SK-N-SH treated with all-trans-retinoic acid at 6 μM for 48 hours (cell line): ENCODE measurements at regions not wholly inside any gene's neighbourhood (a gene's known extent, or its start where the extent isn't known, plus 50 kb on each side); places are given as distances from the start of the nearest gene placed in this dataset.

Experiments
- ATAC-seq: fragments of 200-7000 bp; cut with Tn5 transposase; 3 replicates; pipeline ENCODE4 v1.9.1; 2020; ENCODE audit warnings: mild to moderate bottlenecking, moderate library complexity
- ARNTL ChIP-seq: fragments of 450-650 bp; formaldehyde crosslinking; IDR thresholded peaks from 2 replicates; pipeline ENCODE4 v1.5.0; 2020; ENCODE audit warnings: low read depth, mild to moderate bottlenecking, moderate library complexity, borderline replicate concordance
- BACH2 ChIP-seq: fragments of 250-450 bp; sonication (Bioruptor Pico); IDR thresholded peaks from 2 replicates; pipeline ENCODE4 v1.9.0; 2021; ENCODE audit warnings: mild to moderate bottlenecking, borderline replicate concordance
- CSDC2 ChIP-seq: fragments of 250-450 bp; sonication (Bioruptor Pico); IDR thresholded peaks from 2 replicates; pipeline ENCODE4 v1.5.0; 2020; ENCODE audit warnings: mild to moderate bottlenecking, moderate library complexity
- ESRRG ChIP-seq: fragments of 250-450 bp; sonication (Bioruptor Pico); IDR thresholded peaks from 2 replicates; pipeline ENCODE4 v1.6.1; 2021; ENCODE audit warnings: mild to moderate bottlenecking
- GLIS3 ChIP-seq: fragments of 250-450 bp; sonication (Bioruptor Pico); IDR thresholded peaks from 2 replicates; pipeline ENCODE4 v1.5.0; 2020; ENCODE audit warnings: mild to moderate bottlenecking, moderate library complexity
- ISL1 ChIP-seq: fragments of 250-450 bp; sonication (Bioruptor Pico); IDR thresholded peaks from 2 replicates; pipeline ENCODE4 v2.1.2; 2022; ENCODE audit warnings: mild to moderate bottlenecking, moderate library complexity
- OSR1 ChIP-seq: fragments of 250-450 bp; sonication (Bioruptor Pico); IDR thresholded peaks from 2 replicates; pipeline ENCODE4 v1.8.0; 2022; ENCODE audit warnings: moderate library complexity, mild to moderate bottlenecking, inconsistent platforms
- RARB ChIP-seq: fragments of 250-450 bp; sonication (Bioruptor Pico); IDR thresholded peaks from 2 replicates; pipeline ENCODE4 v1.8.0; 2021; ENCODE audit warnings: mild to moderate bottlenecking, moderate library complexity
- SNAI2 ChIP-seq: fragments of 250-450 bp; sonication (Bioruptor Pico); IDR thresholded peaks from 2 replicates; pipeline ENCODE4 v1.5.0; 2020; ENCODE audit warnings: mild to moderate bottlenecking, moderate library complexity
- TCF4 ChIP-seq: fragments of 250-450 bp; sonication (Bioruptor Pico); IDR thresholded peaks from 2 replicates; pipeline ENCODE4 v1.8.0; 2021; ENCODE audit warnings: mild to moderate bottlenecking, moderate library complexity, borderline replicate concordance
- TOX ChIP-seq: fragments of 250-450 bp; sonication (Bioruptor Pico); IDR thresholded peaks from 2 replicates; pipeline ENCODE4 v1.8.0; 2021; ENCODE audit warnings: mild to moderate bottlenecking, moderate library complexity, borderline replicate concordance
- ZC3H10 ChIP-seq: fragments of 250-450 bp; sonication (Bioruptor Pico); IDR thresholded peaks from 2 replicates; pipeline ENCODE4 v1.5.1; 2021; ENCODE audit warnings: mild to moderate bottlenecking, moderate library complexity
- ZFP3 ChIP-seq: fragments of 250-450 bp; sonication (Bioruptor Pico); IDR thresholded peaks from 2 replicates; pipeline ENCODE4 v1.5.0; 2020; ENCODE audit warnings: mild to moderate bottlenecking, moderate library complexity
- ZFP30 ChIP-seq: fragments of 450-650 bp; formaldehyde crosslinking; IDR thresholded peaks from 2 replicates; pipeline ENCODE4 v1.5.0; 2022; ENCODE audit warnings: mild to moderate bottlenecking, moderate library complexity
- ZNF565 ChIP-seq: fragments of 450-650 bp; formaldehyde crosslinking; conservative IDR thresholded peaks from 2 replicates; pipeline ENCODE4 v1.5.0; 2020; ENCODE audit warnings: low read depth, mild to moderate bottlenecking, moderate library complexity
- ZNF70 ChIP-seq: fragments of 450-650 bp; formaldehyde crosslinking; IDR thresholded peaks from 2 replicates; pipeline ENCODE4 v1.5.0; 2020; ENCODE audit warnings: mild to moderate bottlenecking, moderate library complexity
- ZNF8 ChIP-seq: fragments of 450-650 bp; formaldehyde crosslinking; IDR thresholded peaks from 2 replicates; pipeline ENCODE4 v1.5.0; 2020; ENCODE audit warnings: mild to moderate bottlenecking, moderate library complexity
- TF ChIP-seq, protein P1 (sequence below): fragments of 250-450 bp; sonication (Bioruptor Pico); IDR thresholded peaks from 2 replicates; pipeline ENCODE4 v1.5.1; 2020; ENCODE audit warnings: low read depth, mild to moderate bottlenecking, moderate library complexity
- TF ChIP-seq, protein P2 (sequence below): fragments of 250-450 bp; sonication (Bioruptor Pico); IDR thresholded peaks from 2 replicates; pipeline ENCODE4 v1.5.0; 2020; ENCODE audit warnings: mild to moderate bottlenecking, moderate library complexity
- TF ChIP-seq, protein P3 (sequence below): fragments of 250-450 bp; sonication (Bioruptor Pico); IDR thresholded peaks from 2 replicates; pipeline ENCODE4 v1.8.0; 2021; ENCODE audit warnings: low read depth, mild to moderate bottlenecking, moderate library complexity, borderline replicate concordance
- TF ChIP-seq, protein P4 (sequence below): fragments of 250-450 bp; sonication (Bioruptor Pico); IDR thresholded peaks from 2 replicates; pipeline ENCODE4 v1.5.1; 2021; ENCODE audit warnings: mild to moderate bottlenecking, moderate library complexity
- TF ChIP-seq, protein P5 (sequence below): fragments of 250-450 bp; sonication (Bioruptor Pico); IDR thresholded peaks from 2 replicates; pipeline ENCODE4 v1.8.0; 2020; ENCODE audit warnings: mild to moderate bottlenecking, moderate library complexity, borderline replicate concordance

DNA sequence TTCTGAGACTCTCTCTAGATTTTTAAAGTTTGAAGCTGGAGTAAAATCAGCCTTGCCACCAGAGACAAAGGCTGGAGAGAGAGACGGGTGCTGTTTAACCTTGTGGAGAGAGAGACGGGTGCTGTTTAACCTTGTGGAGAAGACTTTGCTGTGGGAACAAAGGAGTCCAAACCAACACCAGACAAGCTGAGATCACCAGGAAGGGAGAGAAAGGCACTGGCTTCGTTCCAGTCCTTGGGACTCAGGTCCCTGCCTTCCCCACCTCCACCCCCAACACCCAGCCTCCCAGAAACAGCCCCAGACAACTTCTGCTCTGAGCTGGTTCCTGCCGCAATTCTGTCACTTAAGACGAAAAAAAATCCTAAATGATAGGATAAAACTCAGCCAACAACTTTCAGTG is 1389.3 kb downstream of the AACS start:
- no peak for ATAC-seq
- TF ChIP-seq ZNF565 (CRISPR knock-in tag) (no peak), TOX (CRISPR knock-in tag) (no peak), OSR1 (CRISPR knock-in tag) (no peak)

DNA sequence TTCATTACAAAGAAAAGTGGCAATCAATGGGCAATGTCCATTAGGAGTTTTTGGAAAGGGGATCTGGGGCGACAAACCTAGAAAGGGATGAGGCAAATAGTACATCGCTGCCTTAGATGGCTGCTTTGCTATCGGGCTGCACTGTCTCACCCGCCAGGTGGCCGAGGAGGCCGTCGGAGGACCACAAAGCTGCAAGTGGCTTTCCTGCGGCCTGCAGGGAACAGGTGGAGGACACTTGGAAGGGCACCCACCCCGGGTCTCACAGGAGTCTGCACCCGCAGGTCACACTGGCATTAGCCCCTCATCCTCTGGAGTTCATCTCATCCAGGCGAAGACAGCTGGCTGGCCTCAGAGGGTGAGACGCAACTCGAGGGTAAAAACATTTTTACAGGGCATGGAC is 1392.5 kb downstream of the AACS start:
- no peak for ATAC-seq
- TF ChIP-seq, protein P1, sequence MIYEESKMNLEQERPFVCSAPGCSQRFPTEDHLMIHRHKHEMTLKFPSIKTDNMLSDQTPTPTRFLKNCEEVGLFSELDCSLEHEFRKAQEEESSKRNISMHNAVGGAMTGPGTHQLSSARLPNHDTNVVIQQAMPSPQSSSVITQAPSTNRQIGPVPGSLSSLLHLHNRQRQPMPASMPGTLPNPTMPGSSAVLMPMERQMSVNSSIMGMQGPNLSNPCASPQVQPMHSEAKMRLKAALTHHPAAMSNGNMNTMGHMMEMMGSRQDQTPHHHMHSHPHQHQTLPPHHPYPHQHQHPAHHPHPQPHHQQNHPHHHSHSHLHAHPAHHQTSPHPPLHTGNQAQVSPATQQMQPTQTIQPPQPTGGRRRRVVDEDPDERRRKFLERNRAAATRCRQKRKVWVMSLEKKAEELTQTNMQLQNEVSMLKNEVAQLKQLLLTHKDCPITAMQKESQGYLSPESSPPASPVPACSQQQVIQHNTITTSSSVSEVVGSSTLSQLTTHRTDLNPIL (CRISPR knock-in tag) = no peak
- TF ChIP-seq ZFP30 (CRISPR knock-in tag) = no peak
- TF ChIP-seq ZC3H10 (CRISPR knock-in tag) = no peak
- TF ChIP-seq, protein P2, sequence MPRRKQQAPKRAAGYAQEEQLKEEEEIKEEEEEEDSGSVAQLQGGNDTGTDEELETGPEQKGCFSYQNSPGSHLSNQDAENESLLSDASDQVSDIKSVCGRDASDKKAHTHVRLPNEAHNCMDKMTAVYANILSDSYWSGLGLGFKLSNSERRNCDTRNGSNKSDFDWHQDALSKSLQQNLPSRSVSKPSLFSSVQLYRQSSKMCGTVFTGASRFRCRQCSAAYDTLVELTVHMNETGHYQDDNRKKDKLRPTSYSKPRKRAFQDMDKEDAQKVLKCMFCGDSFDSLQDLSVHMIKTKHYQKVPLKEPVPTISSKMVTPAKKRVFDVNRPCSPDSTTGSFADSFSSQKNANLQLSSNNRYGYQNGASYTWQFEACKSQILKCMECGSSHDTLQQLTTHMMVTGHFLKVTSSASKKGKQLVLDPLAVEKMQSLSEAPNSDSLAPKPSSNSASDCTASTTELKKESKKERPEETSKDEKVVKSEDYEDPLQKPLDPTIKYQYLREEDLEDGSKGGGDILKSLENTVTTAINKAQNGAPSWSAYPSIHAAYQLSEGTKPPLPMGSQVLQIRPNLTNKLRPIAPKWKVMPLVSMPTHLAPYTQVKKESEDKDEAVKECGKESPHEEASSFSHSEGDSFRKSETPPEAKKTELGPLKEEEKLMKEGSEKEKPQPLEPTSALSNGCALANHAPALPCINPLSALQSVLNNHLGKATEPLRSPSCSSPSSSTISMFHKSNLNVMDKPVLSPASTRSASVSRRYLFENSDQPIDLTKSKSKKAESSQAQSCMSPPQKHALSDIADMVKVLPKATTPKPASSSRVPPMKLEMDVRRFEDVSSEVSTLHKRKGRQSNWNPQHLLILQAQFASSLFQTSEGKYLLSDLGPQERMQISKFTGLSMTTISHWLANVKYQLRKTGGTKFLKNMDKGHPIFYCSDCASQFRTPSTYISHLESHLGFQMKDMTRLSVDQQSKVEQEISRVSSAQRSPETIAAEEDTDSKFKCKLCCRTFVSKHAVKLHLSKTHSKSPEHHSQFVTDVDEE (CRISPR knock-in tag) = no peak
- TF ChIP-seq GLIS3 (CRISPR knock-in tag) = no peak
- no peak for TF ChIP-seq OSR1 (CRISPR knock-in tag)
- no peak for TF ChIP-seq ZNF8 (CRISPR knock-in tag)
- TF ChIP-seq CSDC2 = no peak
- TF ChIP-seq ESRRG (CRISPR knock-in tag) = no peak
- no peak for TF ChIP-seq SNAI2 (CRISPR knock-in tag)
- TF ChIP-seq TCF4 = no peak
- TF ChIP-seq RARB (CRISPR knock-in tag) = no peak
- TF ChIP-seq, protein P3, sequence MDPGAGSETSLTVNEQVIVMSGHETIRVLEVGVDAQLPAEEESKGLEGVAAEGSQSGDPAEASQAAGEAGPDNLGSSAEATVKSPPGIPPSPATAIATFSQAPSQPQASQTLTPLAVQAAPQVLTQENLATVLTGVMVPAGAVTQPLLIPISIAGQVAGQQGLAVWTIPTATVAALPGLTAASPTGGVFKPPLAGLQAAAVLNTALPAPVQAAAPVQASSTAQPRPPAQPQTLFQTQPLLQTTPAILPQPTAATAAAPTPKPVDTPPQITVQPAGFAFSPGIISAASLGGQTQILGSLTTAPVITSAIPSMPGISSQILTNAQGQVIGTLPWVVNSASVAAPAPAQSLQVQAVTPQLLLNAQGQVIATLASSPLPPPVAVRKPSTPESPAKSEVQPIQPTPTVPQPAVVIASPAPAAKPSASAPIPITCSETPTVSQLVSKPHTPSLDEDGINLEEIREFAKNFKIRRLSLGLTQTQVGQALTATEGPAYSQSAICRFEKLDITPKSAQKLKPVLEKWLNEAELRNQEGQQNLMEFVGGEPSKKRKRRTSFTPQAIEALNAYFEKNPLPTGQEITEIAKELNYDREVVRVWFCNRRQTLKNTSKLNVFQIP (CRISPR knock-in tag) = no peak
- no peak for TF ChIP-seq ZNF70 (CRISPR knock-in tag)
- no peak for TF ChIP-seq ARNTL (CRISPR knock-in tag)

DNA sequence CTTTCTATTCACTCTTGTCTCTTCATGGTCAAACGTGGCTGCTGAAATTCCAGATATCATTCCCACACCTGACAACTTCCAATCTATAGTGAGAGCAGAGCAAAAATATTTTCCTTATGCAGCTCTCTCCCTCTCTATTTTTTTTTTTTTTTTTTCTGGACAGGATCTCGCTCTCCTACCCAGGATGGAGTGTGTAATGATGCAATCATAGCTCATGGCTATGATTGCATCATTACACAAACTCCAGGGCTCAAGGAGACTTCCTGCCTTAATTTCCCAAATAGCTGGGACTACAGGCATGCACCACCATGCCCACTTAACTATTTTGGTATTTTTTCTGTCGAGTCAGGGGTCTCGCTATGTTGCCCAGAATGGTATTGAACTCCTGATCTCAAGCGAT is 1398.9 kb downstream of the AACS start:
- no peak for ATAC-seq
- no peak for TF ChIP-seq TCF4
- TF ChIP-seq, protein P4, sequence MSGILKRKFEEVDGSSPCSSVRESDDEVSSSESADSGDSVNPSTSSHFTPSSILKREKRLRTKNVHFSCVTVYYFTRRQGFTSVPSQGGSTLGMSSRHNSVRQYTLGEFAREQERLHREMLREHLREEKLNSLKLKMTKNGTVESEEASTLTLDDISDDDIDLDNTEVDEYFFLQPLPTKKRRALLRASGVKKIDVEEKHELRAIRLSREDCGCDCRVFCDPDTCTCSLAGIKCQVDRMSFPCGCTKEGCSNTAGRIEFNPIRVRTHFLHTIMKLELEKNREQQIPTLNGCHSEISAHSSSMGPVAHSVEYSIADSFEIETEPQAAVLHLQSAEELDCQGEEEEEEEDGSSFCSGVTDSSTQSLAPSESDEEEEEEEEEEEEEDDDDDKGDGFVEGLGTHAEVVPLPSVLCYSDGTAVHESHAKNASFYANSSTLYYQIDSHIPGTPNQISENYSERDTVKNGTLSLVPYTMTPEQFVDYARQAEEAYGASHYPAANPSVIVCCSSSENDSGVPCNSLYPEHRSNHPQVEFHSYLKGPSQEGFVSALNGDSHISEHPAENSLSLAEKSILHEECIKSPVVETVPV (CRISPR knock-in tag) = no peak
- TF ChIP-seq ZFP30 (CRISPR knock-in tag) = no peak
- no peak for TF ChIP-seq OSR1 (CRISPR knock-in tag)
- TF ChIP-seq ESRRG (CRISPR knock-in tag) = no peak
- TF ChIP-seq, protein P5, sequence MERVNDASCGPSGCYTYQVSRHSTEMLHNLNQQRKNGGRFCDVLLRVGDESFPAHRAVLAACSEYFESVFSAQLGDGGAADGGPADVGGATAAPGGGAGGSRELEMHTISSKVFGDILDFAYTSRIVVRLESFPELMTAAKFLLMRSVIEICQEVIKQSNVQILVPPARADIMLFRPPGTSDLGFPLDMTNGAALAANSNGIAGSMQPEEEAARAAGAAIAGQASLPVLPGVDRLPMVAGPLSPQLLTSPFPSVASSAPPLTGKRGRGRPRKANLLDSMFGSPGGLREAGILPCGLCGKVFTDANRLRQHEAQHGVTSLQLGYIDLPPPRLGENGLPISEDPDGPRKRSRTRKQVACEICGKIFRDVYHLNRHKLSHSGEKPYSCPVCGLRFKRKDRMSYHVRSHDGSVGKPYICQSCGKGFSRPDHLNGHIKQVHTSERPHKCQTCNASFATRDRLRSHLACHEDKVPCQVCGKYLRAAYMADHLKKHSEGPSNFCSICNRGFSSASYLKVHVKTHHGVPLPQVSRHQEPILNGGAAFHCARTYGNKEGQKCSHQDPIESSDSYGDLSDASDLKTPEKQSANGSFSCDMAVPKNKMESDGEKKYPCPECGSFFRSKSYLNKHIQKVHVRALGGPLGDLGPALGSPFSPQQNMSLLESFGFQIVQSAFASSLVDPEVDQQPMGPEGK (CRISPR knock-in tag) = no peak
- TF ChIP-seq CSDC2 = no peak
- TF ChIP-seq RARB (CRISPR knock-in tag) = no peak
- TF ChIP-seq ZFP3 (CRISPR knock-in tag) = no peak
- TF ChIP-seq BACH2 = no peak
- no peak for TF ChIP-seq ISL1
